ENCODE measurements at regions not wholly inside any gene's neighbourhood (a gene's known extent, or its start where the extent isn't known, plus 50 kb on each side); places are given as distances from the start of the nearest gene placed in this dataset.
"Not testable (repeated sequence)": the region's sequence is repeated elsewhere in the genome, so short reads cannot be mapped to it uniquely, and the experiment has no call there.

GRCh38 chr4:60396341-60397049 lies 803.6 kb upstream of the ADGRL3 start:
- in situ Hi-C loops (cut with HindIII; ENCODE audit: low pct_unique_long_range_greater_than_20kb, low sequenced_read_pairs): no loop called here
- DNase-seq (ENCODE audit: low read depth): no peak

DNA sequence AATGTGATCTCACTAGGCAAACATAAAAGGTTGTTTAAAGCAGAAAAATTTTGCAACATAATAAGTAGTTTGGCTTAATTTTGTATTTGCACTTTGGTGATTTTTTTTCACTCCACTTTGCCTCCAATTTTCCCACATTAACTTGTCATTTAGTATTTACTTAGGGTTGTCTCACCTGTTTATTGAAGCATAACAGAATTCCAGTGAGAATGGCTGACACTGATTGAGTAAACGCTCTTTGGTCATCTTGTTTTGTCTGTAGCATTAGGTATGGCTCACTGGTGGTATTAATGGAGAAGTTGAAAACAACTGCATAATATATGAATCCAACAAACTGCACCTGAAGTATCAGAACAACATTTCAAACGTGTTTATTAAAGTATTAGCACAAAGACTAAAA lies 799.5 kb upstream of the ADGRL3 start:
- DNase-seq (ENCODE audit: low read depth): no peak
- in situ Hi-C loops (cut with HindIII; ENCODE audit: low pct_unique_long_range_greater_than_20kb, low sequenced_read_pairs): no loop called here

DNA sequence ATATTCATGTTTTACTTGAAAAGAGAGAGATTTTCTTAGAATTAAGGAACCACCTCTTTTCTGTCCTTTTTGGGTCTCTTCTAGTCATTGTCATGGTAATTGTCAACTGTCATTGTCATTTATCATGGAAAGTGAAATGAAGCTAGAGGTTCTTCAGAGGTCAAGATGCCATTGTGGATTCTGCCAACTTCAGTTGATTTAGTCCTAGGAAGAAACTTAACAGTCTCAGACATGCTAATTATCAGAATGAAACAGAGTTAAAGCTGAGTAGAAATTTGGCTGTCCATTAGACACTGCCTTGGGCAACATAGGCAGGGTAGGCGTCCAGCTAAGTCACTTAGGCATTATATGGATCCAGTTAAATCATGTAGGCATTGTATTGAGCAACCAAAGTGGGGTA lies 796.1 kb upstream of the ADGRL3 start:
- in situ Hi-C loops (cut with HindIII; ENCODE audit: low pct_unique_long_range_greater_than_20kb, low sequenced_read_pairs): no loop called here
- DNase-seq (ENCODE audit: low read depth): no peak

- in situ Hi-C loops (cut with HindIII; ENCODE audit: low pct_unique_long_range_greater_than_20kb, low sequenced_read_pairs): no loop called here
- no peak for DNase-seq (ENCODE audit: low read depth)
Observed at GRCh38 chr4:60422439-60422838, 777.7 kb upstream of the ADGRL3 start.

DNA sequence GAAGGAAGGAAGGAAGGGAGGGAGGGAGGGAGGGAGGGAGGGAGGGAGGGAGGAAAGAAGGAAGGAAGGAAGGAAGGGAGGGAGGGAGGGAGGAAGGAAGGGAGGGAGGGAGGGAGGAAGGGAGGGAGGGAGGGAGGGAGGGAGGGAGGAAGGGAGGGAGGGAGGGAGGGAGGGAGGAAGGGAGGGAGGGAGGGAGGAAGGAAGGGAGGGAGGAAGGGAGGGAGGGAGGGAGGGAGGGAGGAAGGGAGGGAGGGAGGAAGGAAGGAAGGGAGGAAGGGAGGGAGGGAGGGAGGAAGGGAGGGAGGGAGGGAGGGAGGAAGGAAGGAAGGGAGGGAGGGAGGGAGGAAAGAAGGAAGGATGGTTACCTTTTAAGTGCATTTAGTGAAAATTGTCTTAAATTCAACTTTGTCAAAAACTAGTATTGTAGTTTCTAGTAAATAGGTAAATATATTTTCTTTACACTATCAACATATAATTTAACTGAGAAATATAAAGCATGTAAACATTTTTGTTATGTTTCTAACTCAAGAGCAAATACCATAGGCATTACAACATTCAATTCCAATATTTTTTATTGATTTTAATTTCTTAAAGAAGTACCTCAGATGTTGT lies 776.4 kb upstream of the ADGRL3 start:
- in situ Hi-C loops (cut with HindIII; ENCODE audit: low pct_unique_long_range_greater_than_20kb, low sequenced_read_pairs); DNase-seq (ENCODE audit: low read depth): not testable (repeated sequence)

DNA sequence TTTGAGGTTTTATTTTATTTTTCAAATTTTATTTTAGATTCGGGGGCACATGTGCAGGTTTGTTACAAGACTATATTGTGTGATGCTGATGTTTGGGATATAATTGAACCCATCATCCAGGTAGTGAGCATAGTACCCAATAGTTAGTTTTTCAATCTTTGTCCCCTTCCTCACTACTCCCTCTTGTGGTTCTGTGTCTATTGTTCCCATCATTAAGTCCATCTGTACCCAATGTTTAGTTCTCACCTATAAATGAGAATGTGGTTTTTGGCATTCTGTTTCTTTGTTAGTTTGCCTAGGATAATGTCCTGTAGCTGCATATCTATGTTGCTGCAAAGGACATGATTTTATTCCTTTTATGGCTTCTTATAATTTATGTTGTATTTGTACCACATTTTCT lies 767.2 kb upstream of the ADGRL3 start:
- in situ Hi-C loops (cut with HindIII; ENCODE audit: low pct_unique_long_range_greater_than_20kb, low sequenced_read_pairs): no loop called here
- DNase-seq (ENCODE audit: low read depth): no peak

- in situ Hi-C loops (cut with HindIII; ENCODE audit: low pct_unique_long_range_greater_than_20kb, low sequenced_read_pairs): no loop called here
- DNase-seq (ENCODE audit: low read depth): no peak
Observed at GRCh38 chr4:60443068-60443467, 757.1 kb upstream of the ADGRL3 start.

DNA sequence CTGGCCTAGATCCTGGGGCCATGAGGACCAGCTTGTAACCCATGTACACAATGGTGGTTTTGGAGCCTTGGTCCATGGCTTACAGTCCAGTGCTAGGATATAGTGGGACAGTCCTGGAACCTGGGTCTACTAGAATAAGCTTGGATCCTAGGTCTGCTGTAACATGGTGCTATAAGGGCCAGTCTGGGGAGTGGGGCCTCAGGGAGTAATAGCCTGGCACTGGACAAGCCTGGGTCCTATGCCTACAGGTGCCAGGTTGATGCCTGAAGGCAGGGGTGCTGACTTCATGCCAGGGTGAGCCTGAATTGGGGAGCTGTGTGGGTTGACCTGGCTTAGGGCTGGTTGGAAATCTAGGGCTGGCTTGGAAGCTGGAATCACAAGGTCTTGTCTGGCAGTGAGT lies 756.3 kb upstream of the ADGRL3 start:
- in situ Hi-C loops (cut with HindIII; ENCODE audit: low pct_unique_long_range_greater_than_20kb, low sequenced_read_pairs): no loop called here

GRCh38 chr4:60450054-60450453 lies 750.1 kb upstream of the ADGRL3 start:
- no peak for DNase-seq (ENCODE audit: low read depth)
- in situ Hi-C loops (cut with HindIII; ENCODE audit: low pct_unique_long_range_greater_than_20kb, low sequenced_read_pairs): no loop called here

More for the DNA sequence above, 756.3 kb upstream of the ADGRL3 start:
- no peak for DNase-seq (ENCODE audit: low read depth)

DNA sequence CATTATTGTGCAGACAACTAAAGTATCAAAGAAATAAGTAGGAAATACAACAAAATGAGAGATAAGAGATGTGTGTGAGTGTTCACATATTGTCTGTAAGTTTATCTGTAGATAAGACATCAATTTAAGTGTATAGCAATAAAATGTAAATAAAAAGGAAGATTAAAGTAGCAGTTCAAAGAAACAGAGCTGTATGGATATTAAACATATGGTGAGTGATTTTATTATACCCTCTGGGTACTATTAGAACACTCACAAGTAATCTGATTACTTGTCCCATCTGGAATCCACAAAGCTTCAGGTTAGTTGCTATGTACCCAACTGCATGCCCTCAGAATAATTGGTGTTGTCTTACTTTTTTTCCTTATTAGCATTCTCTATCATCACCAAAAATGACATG lies 747.9 kb upstream of the ADGRL3 start:
- DNase-seq (ENCODE audit: low read depth): no peak
- in situ Hi-C loops (cut with HindIII; ENCODE audit: low pct_unique_long_range_greater_than_20kb, low sequenced_read_pairs): no loop called here

GRCh38 chr4:60455380-60455779 lies 744.7 kb upstream of the ADGRL3 start:
- in situ Hi-C loops (cut with HindIII; ENCODE audit: low pct_unique_long_range_greater_than_20kb, low sequenced_read_pairs): no loop called here
- no peak for DNase-seq (ENCODE audit: low read depth)

- no peak for DNase-seq (ENCODE audit: low read depth)
- in situ Hi-C loops (cut with HindIII; ENCODE audit: low pct_unique_long_range_greater_than_20kb, low sequenced_read_pairs): no loop called here
Observed at GRCh38 chr4:60461551-60461950, 738.6 kb upstream of the ADGRL3 start.

DNA sequence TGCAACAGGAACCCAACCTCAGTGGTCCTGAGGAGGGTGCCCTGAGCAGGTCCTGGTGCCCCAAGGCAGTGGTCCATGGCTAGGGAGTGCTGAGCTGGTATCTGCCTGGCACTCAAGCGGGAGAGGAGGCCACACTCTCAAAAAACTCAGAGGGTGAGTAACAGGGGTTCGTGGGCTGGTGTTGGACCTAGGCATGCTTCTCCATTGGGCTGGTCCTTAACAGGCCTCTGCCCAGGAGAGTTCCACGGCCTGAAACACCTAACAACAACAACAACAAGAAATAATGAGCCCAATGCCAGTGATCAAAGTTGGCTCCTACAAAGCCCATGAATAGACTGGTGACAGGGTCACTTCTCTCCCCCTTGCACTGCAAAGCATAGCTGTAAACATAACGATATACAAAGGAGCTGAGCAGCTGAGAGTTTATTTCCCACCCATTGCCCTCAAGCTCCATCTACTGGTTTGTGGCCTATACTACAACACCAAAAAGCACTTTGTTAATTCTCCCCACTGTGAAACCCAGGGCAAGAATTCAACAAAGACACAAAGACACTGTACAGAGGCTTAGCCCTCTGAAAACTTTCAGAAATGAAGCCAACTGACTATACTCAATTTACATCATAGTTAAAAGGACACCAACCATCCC lies 736.1 kb upstream of the ADGRL3 start:
- no peak for DNase-seq (ENCODE audit: low read depth)

GRCh38 chr4:60482921-60483351 lies 717.2 kb upstream of the ADGRL3 start:
- in situ Hi-C loops (cut with HindIII; ENCODE audit: low pct_unique_long_range_greater_than_20kb, low sequenced_read_pairs): no loop called here
- DNase-seq (ENCODE audit: low read depth): no peak

More for the DNA sequence above, 736.1 kb upstream of the ADGRL3 start:
- in situ Hi-C loops (cut with HindIII; ENCODE audit: low pct_unique_long_range_greater_than_20kb, low sequenced_read_pairs): no loop called here

DNA sequence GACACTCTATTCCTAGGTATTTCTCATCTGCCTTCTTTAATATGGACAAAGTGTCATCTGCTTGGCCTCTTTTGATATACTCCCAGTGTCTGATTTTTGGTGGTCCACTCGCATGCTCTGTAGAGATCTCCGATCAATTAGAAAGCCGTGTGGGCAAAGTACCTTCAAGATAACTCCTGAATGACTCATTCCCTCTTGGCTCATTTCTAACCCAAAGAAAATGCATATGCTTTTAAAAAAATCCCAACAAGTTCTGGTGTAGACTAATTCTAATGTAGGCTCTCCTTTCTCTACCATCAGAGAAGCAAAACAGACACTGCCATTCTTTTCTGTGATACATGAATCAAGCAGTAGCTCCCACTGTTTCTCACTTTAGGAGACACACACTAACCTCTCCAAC lies 714.9 kb upstream of the ADGRL3 start:
- in situ Hi-C loops (cut with HindIII; ENCODE audit: low pct_unique_long_range_greater_than_20kb, low sequenced_read_pairs): no loop called here
- no peak for DNase-seq (ENCODE audit: low read depth)

DNA sequence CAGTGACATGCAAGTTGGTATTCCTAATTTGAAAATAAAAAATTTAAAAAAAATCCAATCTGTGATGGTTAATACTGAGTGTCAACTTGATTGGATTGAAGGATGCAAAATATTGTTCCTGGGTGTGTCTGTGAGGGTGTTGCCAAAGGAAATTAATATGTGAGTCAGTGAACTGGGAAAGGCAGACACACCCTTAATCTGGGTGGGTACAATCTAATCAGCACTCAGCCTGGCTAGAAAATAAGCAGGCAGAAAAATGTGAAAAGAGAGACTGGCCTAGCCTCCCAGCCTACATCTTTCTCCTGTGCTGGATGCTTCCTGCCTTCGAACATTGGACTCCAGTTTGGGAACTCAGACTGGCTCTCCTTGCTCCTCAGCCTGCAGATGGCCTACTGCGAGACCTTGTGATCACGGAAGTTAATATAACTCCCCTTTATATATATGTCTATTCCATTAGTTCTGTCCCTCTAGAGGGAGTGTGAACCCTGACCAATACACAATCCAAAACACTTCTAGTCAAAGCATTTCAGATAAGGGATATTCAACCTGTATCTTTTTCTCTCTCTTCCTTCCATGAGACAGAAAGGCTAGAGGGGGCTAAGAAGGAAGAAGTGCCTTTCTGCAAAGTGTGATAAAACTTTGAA lies 712.9 kb upstream of the ADGRL3 start:
- in situ Hi-C loops (cut with HindIII; ENCODE audit: low pct_unique_long_range_greater_than_20kb, low sequenced_read_pairs); DNase-seq (ENCODE audit: low read depth): not testable (repeated sequence)

DNA sequence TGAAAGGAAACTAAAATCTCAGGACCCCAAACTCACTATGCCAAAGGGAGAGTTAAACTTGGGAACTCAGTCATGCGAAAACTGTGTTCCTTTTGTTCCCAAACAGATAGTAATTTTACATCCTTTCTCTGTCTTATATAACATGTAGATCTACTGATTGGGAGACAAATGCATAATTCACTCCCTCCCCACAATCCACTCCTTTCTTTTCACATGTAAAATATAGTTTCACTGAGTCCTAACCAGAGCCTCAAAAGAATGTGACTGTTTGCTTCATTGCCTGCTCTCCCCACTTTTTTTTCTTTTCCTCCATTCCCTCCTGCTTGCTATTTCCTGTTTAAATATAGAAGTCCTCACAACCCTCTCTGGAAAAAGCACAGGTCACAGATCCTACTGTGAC lies 699.3 kb upstream of the ADGRL3 start:
- in situ Hi-C loops (cut with HindIII; ENCODE audit: low pct_unique_long_range_greater_than_20kb, low sequenced_read_pairs): no loop called here
- DNase-seq (ENCODE audit: low read depth): no peak

- in situ Hi-C loops (cut with HindIII; ENCODE audit: low pct_unique_long_range_greater_than_20kb, low sequenced_read_pairs): no loop called here
Observed at GRCh38 chr4:60502733-60503132, 697.4 kb upstream of the ADGRL3 start.

GRCh38 chr4:60506061-60506460 lies 694.1 kb upstream of the ADGRL3 start:
- no peak for DNase-seq (ENCODE audit: low read depth)
- in situ Hi-C loops (cut with HindIII; ENCODE audit: low pct_unique_long_range_greater_than_20kb, low sequenced_read_pairs): no loop called here

More at GRCh38 chr4:60502733-60503132, 697.4 kb upstream of the ADGRL3 start:
- DNase-seq (ENCODE audit: low read depth): no peak

Measured in Caki2 (cell line).